Liver (tissue), 8 donors: ENCODE measurements at regions not wholly inside any gene's neighbourhood (a gene's known extent, or its start where the extent isn't known, plus 50 kb on each side); places are given as distances from the start of the nearest gene placed in this dataset.

ENCODE experiments used
- DNase-seq: peaks from one replicate; pipeline ENCODE4 v3.0.0-alpha.2; 2017; ENCODE audit warnings: low spot score
- H3K27ac ChIP-seq, 2 donors: one replicate each; pipeline ENCODE4 v1.7.0; 2013; ENCODE audit warnings: inconsistent platforms in 2 of 2, low read length in 2 of 2, control low read depth in 1 of 2, low read depth in 1 of 2, mild to moderate bottlenecking in 1 of 2
- H3K27me3 ChIP-seq, 4 donors: one replicate each; pipeline versions ENCODE4 v1.6.1 to v1.7.0; 2013; ENCODE audit warnings: low read length in 3 of 4, inconsistent platforms in 1 of 4, mild to moderate bottlenecking in 1 of 4, moderate library complexity in 1 of 4; ENCODE audit not compliant: control insufficient read depth in 4 of 4, insufficient read depth in 4 of 4
- H3K36me3 ChIP-seq, 4 donors: one replicate each; pipeline versions ENCODE4 v1.6.1 to v1.7.0; 2013; ENCODE audit warnings: low read length in 3 of 4, mild to moderate bottlenecking in 3 of 4, low read depth in 1 of 4, moderate library complexity in 1 of 4; ENCODE audit not compliant: control insufficient read depth in 4 of 4, insufficient read depth in 3 of 4
- H3K4me1 ChIP-seq, 4 donors: one replicate each; pipeline versions ENCODE4 v1.6.1 to v1.7.0; 2013; ENCODE audit warnings: low read length in 3 of 4, mild to moderate bottlenecking in 3 of 4, moderate library complexity in 1 of 4; ENCODE audit not compliant: control insufficient read depth in 4 of 4, insufficient read depth in 4 of 4
- H3K4me3 ChIP-seq, 3 donors: one replicate each; pipeline versions ENCODE4 v1.6.1 to v1.7.0; 2013; ENCODE audit warnings: low read length in 3 of 3, control low read depth in 1 of 3, low read depth in 1 of 3, mild to moderate bottlenecking in 1 of 3
- H3K9ac ChIP-seq, 2 donors: one replicate each; pipeline ENCODE4 v1.7.0; 2013; ENCODE audit warnings: low read length in 2 of 2, mild to moderate bottlenecking in 2 of 2, moderate library complexity in 2 of 2, control low read depth in 1 of 2, low read depth in 1 of 2
- H3K9me3 ChIP-seq, 4 donors: one replicate each; pipeline versions ENCODE4 v1.6.1 to v1.7.0; 2013; ENCODE audit warnings: low read length in 3 of 4; ENCODE audit not compliant: control insufficient read depth in 4 of 4
- ATF3 ChIP-seq: IDR thresholded peaks from 2 replicates; pipeline ENCODE4 v1.6.1; 2016; ENCODE audit warnings: antibody characterized with exemption
- EGR1 ChIP-seq, 2 donors: IDR thresholded peaks; 2 replicates each; pipeline ENCODE4 v1.6.1; 2016 to 2018; ENCODE audit warnings: antibody characterized with exemption in 2 of 2, low read depth in 2 of 2
- FOXA1 ChIP-seq: IDR thresholded peaks from 2 replicates; pipeline ENCODE4 v1.6.1; 2016; ENCODE audit warnings: antibody characterized with exemption
- FOXA2 ChIP-seq: IDR thresholded peaks from 2 replicates; pipeline ENCODE4 v1.6.1; 2016; ENCODE audit warnings: antibody characterized with exemption
- GABPA ChIP-seq, 2 donors: IDR thresholded peaks in 1 of 2; conservative IDR thresholded peaks in 1 of 2; 2 replicates each; pipeline ENCODE4 v1.6.1; 2016; ENCODE audit warnings: antibody characterized with exemption in 2 of 2, mild to moderate bottlenecking in 1 of 2, moderate library complexity in 1 of 2
- HNF4A ChIP-seq, 2 donors: conservative IDR thresholded peaks; 2 replicates each; pipeline ENCODE4 v1.6.1; 2016; ENCODE audit warnings: antibody characterized with exemption in 2 of 2, mild to moderate bottlenecking in 2 of 2
- HNF4G ChIP-seq: IDR thresholded peaks from 2 replicates; pipeline ENCODE4 v1.6.1; 2016; ENCODE audit warnings: antibody characterized with exemption
- JUND ChIP-seq, 2 donors: IDR thresholded peaks; 2 replicates each; pipeline ENCODE4 v1.6.1; 2016; ENCODE audit warnings: antibody characterized with exemption in 2 of 2
- NR2F2 ChIP-seq: IDR thresholded peaks from 2 replicates; pipeline ENCODE4 v1.6.1; 2016; ENCODE audit warnings: antibody characterized with exemption
- RAD21 ChIP-seq, 2 donors: IDR thresholded peaks; 2 replicates each; pipeline ENCODE4 v1.6.1; 2016; ENCODE audit warnings: antibody characterized with exemption in 2 of 2, mild to moderate bottlenecking in 2 of 2
- RXRA ChIP-seq, 2 donors: IDR thresholded peaks; 2 replicates each; pipeline ENCODE4 v1.6.1; 2017 to 2018; ENCODE audit warnings: antibody characterized with exemption in 2 of 2, mild to moderate bottlenecking in 1 of 2
- SP1 ChIP-seq: IDR thresholded peaks from 2 replicates; pipeline ENCODE4 v1.6.1; 2018; ENCODE audit warnings: antibody characterized with exemption, mild to moderate bottlenecking
- TAF1 ChIP-seq: conservative IDR thresholded peaks from 2 replicates; pipeline ENCODE4 v1.6.1; 2016; ENCODE audit warnings: antibody characterized with exemption, mild to moderate bottlenecking
- YY1 ChIP-seq: IDR thresholded peaks from 2 replicates; pipeline ENCODE4 v1.6.1; 2016; ENCODE audit warnings: antibody characterized with exemption, mild to moderate bottlenecking
- WGBS: extraction: QIAGEN DNeasy Blood & Tissue Kit; methylation state at CpG from one replicate; pipeline ENCODE4 v1.1.7; 2013; 5-methylcytosine and 5-hydroxymethylcytosine counted together
- TF ChIP-seq, protein P1 (sequence below): fragments of 150-350 bp; IDR thresholded peaks from 2 replicates; pipeline ENCODE4 v1.5.1; 2017; ENCODE audit warnings: improper control_type of control experiment, low read depth, low read length; ENCODE audit not compliant: missing input control
- TF ChIP-seq, protein P2 (sequence below): IDR thresholded peaks from 2 replicates; pipeline ENCODE4 v1.6.1; 2016; ENCODE audit warnings: antibody characterized with exemption
- TF ChIP-seq, protein P3 (sequence below): IDR thresholded peaks from 2 replicates; pipeline ENCODE4 v1.6.1; 2016; ENCODE audit warnings: antibody characterized with exemption, mild to moderate bottlenecking
- TF ChIP-seq, protein P4 (sequence below): IDR thresholded peaks from 2 replicates; pipeline ENCODE4 v1.6.1; 2016; ENCODE audit warnings: antibody characterized with exemption
- donor health status: healthy.
- donor health status: healthy.
- donor health status: healthy.
- donor health status: healthy.
- donor health status: healthy.

- no peaks in the 10 kb centered on the region for H3K36me3 ChIP-seq
- peaks cover 0 to 7% (median 4%) of the 10 kb centered on the region in 4 donors for H3K27me3 ChIP-seq
- peaks cover 0 to 5% (median 3%) of the 10 kb centered on the region in 4 donors for H3K4me1 ChIP-seq
- TF ChIP-seq YY1: no peak
- no peak for TF ChIP-seq NR2F2
- TF ChIP-seq FOXA1: no peak
- TF ChIP-seq HNF4G: no peak
- no peak for TF ChIP-seq FOXA2
- TF ChIP-seq, protein P1, sequence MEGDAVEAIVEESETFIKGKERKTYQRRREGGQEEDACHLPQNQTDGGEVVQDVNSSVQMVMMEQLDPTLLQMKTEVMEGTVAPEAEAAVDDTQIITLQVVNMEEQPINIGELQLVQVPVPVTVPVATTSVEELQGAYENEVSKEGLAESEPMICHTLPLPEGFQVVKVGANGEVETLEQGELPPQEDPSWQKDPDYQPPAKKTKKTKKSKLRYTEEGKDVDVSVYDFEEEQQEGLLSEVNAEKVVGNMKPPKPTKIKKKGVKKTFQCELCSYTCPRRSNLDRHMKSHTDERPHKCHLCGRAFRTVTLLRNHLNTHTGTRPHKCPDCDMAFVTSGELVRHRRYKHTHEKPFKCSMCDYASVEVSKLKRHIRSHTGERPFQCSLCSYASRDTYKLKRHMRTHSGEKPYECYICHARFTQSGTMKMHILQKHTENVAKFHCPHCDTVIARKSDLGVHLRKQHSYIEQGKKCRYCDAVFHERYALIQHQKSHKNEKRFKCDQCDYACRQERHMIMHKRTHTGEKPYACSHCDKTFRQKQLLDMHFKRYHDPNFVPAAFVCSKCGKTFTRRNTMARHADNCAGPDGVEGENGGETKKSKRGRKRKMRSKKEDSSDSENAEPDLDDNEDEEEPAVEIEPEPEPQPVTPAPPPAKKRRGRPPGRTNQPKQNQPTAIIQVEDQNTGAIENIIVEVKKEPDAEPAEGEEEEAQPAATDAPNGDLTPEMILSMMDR: no peak
- TF ChIP-seq, protein P2, sequence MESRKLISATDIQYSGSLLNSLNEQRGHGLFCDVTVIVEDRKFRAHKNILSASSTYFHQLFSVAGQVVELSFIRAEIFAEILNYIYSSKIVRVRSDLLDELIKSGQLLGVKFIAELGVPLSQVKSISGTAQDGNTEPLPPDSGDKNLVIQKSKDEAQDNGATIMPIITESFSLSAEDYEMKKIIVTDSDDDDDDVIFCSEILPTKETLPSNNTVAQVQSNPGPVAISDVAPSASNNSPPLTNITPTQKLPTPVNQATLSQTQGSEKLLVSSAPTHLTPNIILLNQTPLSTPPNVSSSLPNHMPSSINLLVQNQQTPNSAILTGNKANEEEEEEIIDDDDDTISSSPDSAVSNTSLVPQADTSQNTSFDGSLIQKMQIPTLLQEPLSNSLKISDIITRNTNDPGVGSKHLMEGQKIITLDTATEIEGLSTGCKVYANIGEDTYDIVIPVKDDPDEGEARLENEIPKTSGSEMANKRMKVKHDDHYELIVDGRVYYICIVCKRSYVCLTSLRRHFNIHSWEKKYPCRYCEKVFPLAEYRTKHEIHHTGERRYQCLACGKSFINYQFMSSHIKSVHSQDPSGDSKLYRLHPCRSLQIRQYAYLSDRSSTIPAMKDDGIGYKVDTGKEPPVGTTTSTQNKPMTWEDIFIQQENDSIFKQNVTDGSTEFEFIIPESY: no peak
- no peak for TF ChIP-seq SP1
- no peak for TF ChIP-seq EGR1 (IDR thresholded peaks at IDR 0.05; ENCODE audit: low read depth in 2 of 2)
- no peak for TF ChIP-seq RXRA (IDR thresholded peaks at IDR 0.05)
- TF ChIP-seq, protein P3, sequence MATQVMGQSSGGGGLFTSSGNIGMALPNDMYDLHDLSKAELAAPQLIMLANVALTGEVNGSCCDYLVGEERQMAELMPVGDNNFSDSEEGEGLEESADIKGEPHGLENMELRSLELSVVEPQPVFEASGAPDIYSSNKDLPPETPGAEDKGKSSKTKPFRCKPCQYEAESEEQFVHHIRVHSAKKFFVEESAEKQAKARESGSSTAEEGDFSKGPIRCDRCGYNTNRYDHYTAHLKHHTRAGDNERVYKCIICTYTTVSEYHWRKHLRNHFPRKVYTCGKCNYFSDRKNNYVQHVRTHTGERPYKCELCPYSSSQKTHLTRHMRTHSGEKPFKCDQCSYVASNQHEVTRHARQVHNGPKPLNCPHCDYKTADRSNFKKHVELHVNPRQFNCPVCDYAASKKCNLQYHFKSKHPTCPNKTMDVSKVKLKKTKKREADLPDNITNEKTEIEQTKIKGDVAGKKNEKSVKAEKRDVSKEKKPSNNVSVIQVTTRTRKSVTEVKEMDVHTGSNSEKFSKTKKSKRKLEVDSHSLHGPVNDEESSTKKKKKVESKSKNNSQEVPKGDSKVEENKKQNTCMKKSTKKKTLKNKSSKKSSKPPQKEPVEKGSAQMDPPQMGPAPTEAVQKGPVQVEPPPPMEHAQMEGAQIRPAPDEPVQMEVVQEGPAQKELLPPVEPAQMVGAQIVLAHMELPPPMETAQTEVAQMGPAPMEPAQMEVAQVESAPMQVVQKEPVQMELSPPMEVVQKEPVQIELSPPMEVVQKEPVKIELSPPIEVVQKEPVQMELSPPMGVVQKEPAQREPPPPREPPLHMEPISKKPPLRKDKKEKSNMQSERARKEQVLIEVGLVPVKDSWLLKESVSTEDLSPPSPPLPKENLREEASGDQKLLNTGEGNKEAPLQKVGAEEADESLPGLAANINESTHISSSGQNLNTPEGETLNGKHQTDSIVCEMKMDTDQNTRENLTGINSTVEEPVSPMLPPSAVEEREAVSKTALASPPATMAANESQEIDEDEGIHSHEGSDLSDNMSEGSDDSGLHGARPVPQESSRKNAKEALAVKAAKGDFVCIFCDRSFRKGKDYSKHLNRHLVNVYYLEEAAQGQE: no peak
- TF ChIP-seq, protein P4, sequence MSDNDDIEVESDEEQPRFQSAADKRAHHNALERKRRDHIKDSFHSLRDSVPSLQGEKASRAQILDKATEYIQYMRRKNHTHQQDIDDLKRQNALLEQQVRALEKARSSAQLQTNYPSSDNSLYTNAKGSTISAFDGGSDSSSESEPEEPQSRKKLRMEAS: no peak
- TF ChIP-seq RAD21 (IDR thresholded peaks at IDR 0.05): no peak
- no peak for TF ChIP-seq ATF3
- TF ChIP-seq TAF1: no peak
- no peak for TF ChIP-seq HNF4A (conservative IDR thresholded peaks at IDR 0.05)
- TF ChIP-seq GABPA (IDR thresholded peaks at IDR 0.05 in 1 of 2, conservative IDR thresholded peaks at IDR 0.05 in 1 of 2): no peak
- no peak for TF ChIP-seq JUND (IDR thresholded peaks at IDR 0.05)
- peaks cover 0 to 11% (median 2%) of the 10 kb centered on the region in 4 donors for H3K9me3 ChIP-seq
- DNase-seq: no peak
- H3K9ac ChIP-seq: no peak overlapping the region
- no peak overlapping the region for H3K27ac ChIP-seq
- WGBS: 71% methylated on average over 9 of the region's 9 CpGs
- H3K4me3 ChIP-seq: no peak overlapping the region
Observed at GRCh38 chr6:28727559-28728211, 196.1 kb downstream of the TRIM27 start.
